GM18498 (cell line): ENCODE measurements at regions not wholly inside any gene's neighbourhood (a gene's known extent, or its start where the extent isn't known, plus 50 kb on each side); places are given as distances from the start of the nearest gene placed in this dataset.

Experiments used
- ATAC-seq: cut with Tn5 transposase; IDR thresholded peaks from one replicate; pipeline ENCODE4 v1.9.1; 2021; ENCODE audit warnings: mild to moderate bottlenecking, moderate library complexity; ENCODE audit not compliant: unreplicated experiment

DNA sequence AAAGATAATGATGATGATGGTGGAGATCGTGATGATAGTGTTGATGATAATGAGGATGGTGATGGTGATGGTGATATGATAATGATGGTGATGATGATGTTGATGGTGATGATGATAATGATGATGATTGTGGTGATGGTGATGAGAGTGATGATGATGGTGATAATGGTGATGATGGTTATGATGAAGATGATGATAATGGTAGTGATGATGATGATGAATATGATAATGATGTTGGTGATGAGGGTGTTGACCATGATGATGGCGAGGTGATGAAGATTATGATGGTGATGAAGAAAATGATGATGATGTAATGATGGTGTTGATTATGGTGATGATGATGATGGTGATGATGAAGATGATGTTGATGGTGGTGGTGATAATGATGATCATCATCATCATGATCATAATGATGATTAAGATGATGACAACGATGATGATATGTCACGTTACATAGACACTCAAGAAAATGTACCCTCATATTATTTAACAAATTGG, 1106.4 kb downstream of the NLGN4X start:
- no peak for ATAC-seq

DNA sequence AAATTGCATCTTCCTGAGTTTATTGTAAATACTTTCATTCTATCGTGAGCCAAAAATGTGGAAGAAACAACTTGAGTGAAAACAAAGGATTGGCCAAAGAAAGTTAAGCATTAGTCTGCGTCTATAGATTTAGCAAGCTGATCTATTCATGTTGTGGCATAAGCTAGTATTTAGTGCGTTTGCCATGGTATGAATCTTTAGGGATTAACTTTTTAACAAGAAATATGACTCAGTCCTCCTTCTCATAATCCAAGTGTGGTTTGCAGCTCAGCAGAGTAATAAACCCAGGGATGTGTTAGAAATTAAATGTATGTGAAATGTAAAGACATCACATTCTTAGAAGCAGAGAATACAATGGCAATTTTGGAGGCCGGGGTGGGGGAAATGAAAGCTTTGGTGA, 1110.9 kb downstream of the NLGN4X start:
- no peak for ATAC-seq

DNA sequence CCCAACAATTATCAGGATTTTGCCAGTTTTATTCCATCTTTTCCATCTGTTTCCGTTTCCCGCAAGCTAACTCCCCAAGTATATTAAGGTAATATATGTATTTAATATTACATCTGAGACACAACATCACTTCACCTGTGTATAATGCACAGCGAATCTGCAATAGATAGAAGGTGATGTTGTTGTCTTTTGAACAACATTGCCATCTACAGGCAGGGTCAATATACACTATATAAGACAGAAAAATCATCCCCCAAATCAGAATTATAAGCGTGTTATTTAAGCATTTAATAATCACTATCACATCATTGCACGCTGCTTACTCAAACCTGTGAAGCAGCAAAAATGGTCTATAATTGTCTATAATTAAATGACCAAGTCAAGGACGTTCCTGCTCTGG, 1115.5 kb downstream of the NLGN4X start:
- no peak for ATAC-seq

DNA sequence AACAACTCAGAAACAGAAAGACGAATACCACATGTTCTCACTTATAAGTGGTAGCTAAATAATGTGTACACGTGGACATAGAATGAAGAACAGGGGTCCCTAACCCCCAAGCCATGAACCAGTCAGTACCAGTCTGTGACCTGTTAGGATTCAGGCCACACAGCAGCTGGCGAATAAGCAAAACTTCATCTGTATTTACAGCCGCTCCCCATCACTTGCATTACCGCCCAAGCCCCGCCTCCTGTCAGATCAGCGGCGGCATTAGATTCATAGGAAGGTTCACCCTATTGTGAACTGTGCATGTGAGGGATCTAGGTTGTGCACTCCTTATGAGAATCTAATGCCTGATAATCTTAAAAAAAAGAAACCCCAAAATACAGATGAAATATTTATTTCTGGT, 1128.7 kb downstream of the NLGN4X start:
- ATAC-seq = no peak

DNA sequence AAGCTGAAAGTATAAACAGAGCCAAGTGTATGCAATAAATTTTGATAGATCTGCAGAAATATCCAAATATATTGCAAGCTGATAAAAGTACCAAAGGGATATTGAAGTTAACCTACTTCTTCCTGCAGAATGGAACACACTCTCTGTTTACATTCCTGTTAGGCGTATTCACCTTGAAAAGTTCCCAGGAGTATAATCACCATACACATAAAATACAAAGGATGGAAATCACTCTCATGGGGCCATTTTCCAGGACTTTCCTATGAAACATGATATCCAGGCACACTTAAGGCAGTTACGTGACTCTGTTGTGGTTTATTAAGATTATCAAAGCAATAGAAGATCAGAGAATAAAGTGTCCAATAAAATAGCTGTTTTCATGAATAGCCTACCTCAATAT, 1142.3 kb downstream of the NLGN4X start:
- ATAC-seq = no peak

DNA sequence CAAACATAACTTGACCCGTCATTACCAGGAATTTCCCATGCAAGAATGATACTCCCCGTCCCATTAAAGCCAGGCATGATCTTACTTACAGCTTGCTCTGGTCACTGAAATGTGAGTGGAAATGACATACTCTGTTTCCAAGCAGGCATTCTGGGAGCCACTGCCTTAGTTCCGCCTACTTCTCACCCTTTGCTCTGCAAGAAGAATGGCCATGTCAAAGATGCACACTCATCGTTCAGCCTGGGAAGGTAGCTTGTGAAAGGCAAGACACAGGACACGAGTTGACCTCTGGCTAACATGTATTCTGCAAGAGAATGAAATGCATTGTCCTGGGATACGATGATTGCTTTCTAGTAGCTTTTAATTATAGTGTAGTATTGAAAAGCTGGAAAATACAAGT, 1144.4 kb downstream of the NLGN4X start:
- no peak for ATAC-seq

DNA sequence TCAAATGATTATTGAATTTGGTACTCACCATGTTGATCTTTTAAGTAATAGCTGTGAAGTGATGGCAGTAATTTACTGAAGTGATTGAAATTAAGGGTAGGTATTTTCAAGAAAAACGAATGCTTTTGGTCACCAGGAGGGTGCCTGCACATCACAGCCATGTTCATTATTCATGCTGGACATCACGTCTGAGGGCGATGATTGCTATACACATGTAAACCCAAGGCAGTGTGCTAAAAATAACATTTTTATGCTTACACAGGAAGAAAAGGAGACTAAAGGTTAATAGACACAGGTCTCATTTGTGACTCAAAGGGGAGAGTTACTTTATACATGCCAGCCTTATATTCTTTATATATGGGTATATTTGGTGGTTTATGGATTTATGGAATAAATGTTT, 1146.0 kb downstream of the NLGN4X start:
- no peak for ATAC-seq

DNA sequence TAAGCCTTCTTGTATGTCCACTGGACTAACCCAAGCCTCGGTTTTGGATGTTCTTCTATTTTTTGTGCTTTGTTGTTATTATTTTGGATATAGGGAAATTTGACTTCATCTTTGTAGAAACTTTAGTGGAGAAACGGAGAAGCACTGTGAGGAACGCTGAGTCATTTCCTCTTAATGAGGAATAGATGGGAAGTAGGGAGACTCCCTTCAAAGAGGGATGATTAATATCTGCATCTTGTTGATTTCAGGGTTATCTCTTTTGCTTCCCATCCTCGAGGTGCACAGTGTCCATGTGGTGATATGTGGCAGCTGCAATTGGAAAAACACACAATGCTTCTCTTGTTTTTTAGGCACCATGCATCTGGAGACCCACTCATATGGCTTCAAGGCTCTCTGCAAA, 1147.9 kb downstream of the NLGN4X start:
- no peak for ATAC-seq

DNA sequence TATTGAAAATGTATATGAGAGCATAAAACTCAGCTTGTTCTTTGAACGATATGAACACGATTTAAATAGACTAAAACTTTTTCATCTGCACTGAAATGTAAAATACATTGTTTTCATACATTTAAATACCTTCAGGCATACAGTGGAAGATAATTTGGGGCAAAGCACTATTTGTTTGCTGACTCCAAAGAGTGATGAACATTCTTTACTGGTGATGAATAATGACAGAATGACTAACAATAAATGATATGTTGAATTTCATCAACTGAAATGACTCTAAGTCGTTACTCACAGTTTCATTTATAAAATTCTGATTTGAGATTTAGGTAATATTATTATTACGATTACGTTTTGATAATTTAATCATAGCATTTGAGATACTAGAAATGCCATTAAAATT, 1160.1 kb downstream of the NLGN4X start:
- ATAC-seq = no peak

DNA sequence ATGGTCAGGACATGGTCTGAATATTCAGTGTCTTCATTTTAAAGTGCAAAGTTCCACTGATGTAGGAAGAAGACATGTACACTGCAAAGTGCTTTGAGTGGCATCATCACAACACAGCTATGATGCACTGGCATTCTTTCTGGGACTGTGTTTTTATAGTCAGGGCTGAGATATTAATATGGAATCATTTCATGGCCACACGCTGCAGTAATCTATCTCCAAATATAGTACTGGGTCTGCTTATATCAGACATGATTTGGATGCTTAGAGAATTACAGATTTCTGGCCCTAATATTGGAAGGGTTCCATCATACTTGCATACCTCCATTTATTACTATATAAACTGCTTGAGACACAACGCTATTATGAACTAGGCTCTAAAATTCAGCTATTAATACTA, 1170.9 kb downstream of the NLGN4X start:
- no peak for ATAC-seq

DNA sequence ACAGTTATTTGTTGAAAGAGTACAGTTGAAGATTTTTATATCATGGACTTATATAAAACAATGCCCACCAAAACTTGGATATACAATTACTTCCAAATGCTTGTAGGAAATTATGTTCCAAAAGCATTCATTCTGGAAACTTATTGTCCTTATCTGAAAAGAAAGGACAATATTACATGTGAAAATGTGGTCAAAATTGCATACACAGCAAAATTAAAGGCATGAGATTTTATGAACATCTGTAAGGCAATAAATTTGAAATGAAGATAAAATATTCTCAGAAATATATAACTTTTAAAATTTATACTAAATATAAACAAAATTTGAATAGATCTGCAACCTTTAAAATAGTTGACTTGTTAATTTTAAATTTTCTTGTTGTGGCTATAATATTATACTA, 1173.8 kb downstream of the NLGN4X start:
- no peak for ATAC-seq

DNA sequence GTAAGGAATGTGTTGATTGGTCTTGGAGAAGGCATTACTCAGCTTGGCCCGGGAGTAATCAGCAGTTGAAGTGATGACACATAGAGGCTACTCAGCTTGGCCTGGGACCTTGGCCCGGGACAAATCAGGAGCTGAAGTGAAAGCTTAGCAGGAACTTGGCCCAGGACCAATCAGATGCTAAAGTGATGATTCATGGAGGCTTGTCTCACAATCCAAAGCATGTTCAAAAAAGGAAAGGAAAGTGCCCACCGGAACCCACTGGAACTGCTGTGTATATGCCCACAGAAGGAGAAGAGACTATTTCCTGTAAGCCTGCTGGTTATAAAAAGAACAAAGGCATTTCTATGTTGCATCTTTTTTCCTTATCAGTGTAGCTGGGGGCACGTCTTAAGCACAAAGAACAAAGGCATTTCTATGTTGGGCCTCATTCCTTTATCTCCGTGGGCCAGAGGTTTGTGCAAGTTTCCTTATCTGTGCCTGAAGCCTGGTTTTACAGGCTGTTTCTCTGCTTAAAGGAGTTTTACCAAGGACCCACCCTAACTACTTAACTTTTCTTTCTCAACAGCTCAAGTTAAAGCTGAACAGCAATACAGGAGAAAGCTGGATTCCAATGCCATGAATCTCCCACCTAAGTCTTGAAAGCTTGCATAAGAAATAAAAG, 1176.7 kb downstream of the NLGN4X start:
- no peak for ATAC-seq

DNA sequence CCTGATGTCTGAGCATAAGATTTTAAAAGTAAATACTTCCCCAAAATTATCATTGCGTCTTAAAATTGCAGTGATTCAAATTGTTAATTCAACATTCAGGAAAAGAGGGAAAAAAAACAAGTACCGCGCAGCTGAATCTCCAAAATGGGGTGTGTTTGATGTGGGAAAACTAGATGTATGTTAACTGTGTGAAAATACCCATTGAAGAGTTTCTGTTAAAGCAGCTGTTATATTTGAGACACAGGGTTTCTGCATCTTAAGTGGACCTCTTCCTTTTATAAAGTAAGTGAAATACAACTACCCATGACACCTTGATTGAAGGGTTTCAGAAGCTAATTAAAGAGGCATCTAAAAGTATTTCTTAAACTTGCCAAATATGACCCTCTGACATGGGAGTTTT, 1186.1 kb downstream of the NLGN4X start:
- no peak for ATAC-seq

DNA sequence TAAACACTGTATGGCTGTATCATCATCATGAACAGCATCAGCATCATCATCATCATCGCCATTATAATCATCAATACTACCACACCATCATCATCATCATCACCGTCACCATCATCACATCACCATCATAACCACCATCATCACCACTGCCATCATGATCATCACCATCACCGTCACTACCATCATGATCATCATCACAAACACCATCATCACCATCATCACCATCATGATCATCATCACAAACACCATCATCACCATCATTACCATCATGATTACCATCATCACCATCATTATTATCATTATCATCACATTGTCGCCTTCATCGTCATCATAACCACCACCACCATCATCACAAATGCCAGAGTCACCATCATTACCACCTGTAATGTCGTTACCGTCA, 1196.9 kb downstream of the NLGN4X start:
- ATAC-seq = no peak

DNA sequence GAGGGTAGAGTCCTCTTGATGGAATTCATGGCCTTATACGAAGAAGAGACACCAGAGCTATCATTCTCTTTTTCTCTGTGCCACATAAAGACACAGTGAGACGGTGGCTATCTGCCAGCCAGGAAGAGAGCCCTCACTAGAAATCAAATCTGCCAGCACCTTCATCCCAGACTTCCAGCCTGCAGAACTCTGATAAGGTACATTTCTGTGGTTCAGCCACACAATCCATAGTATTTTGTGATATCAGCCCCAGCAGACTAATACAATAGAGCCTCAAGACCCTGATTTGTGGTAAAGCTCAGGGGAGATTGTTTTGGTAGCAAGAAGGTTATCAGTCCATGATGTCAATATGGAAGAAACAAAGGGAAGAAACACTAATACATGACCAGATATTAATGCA, 1213.2 kb downstream of the NLGN4X start:
- no peak for ATAC-seq

DNA sequence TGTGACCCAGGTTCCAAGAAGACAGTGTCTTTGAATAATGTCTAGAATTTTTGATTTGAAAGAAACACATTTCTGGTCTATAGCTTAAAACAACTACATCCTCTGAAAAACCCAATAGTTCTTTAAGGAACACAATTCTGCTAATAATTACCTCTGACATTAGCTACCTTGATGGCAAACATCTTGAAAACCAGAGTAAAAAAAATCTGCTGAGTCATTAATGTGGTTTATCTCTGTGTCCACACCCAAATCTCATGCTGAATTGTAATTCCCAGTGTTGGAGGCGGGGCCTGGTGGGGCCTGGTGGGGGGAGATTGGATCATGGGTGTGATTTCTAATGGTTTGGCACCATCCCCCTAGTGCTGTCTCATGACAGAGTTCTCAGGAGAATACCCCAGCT, 1233.8 kb downstream of the NLGN4X start:
- no peak for ATAC-seq

DNA sequence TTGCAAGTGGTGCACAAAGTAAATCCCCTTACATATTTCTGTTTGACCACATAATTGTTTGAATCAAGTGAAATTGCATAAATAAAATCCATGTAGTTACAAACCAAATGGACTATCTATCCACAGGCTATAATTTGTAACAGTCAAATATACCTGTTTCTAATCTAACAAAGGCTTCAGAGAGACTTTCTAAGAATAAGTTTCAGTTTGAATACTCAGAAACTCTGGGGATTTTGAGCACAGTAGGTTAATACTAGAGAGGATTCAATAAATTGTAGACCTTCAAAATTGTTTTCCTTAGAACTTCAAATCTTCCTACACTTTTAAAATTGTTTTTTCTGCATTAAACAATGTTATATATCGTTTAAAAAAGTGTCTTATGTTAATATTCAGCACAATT, 1250.1 kb downstream of the NLGN4X start:
- ATAC-seq = no peak

DNA sequence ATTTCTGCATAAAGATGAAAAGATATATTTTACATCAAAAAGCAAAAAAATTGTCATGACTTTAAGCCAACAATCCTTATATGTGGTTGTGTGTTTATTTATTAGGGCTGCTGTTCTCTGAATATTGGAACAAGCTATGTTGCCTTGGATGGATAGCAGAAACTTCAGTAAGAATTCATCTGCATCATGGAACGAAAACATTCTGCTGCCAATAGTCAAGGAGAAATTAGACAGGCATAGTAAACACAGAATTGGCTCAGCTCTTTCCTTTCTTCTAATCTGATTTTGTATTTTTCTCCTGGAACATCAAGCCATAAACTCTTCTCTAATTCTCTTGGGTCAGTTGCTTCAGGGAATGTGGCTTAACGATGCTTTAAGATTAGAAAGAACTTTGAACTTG, 1257.0 kb downstream of the NLGN4X start:
- ATAC-seq = no peak

DNA sequence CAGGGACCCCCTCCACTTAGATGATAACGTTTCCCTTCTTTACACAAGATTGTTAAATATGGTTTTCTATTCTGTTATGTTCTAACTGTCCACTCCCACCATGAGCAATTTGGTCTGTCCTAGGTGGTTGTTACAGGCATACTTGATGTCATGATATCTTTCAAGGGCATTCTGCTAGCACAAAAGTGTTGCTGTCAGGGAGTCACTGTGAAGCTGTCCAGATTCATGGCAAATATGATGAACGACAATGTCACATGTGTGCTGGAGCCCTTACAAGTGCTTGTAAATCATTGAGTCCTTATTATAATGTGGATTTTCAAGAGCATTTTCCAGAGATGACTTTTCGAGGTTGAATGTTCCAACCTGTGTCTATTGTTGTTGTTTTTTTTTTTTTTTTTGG, 1250.7 kb upstream of the PRKX start:
- no peak for ATAC-seq

DNA sequence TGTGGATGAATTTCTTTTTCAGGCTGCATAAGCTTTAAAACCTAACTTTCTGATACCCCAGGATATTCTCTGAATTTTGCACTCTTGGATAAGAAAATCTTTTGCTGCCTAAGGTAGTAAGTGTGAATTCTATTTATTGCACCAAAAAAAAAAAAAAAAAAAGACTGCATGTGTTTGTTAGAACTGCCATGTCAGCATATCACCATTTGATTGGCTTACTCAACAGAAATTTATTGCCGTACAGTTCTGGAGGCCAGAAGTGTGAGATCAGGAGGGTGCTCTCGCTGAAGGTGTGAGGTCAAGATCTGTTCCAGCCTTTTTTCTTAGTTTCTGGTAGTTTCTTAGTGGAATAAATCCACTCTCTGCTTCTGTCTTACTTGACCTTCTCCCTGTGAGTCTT, 1250.0 kb upstream of the PRKX start:
- no peak for ATAC-seq

DNA sequence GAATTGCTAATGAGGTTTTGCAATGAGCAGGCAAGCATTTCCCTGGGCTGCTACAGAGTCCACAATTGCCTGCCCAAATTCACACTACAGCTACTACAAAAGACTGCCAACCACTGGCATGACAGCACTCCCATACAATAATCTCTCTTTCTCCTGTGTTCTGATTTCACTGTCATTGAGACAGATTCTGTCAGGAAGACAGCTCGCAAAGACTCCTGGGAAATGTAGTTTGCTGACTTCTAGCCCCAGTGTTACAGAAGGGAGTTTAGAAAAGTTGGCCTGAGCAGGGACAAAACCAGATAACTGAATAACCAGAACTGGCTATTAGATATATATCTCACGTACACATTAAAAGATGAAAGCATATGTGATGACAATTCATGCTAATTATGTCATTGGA, 1231.3 kb upstream of the PRKX start:
- ATAC-seq = no peak

DNA sequence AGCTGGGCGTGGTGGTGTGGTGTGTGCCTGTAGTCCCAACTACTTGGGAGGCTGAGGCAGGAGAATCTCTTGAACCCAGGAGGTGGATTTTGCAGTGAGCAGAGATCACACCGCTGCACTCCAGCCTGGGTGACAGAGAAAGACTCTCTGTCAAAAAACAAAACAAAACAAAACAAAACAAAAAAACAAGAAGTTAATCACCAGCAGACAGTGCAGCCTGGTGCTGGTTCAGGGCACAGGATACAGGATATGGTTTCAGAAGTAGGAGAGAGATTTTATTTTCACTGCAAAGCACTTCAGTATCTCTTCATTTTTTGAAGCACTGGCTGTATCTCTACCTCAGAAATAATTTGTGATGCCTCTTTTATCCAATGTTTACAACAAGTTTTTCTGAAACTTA, 1222.9 kb upstream of the PRKX start:
- ATAC-seq = no peak

DNA sequence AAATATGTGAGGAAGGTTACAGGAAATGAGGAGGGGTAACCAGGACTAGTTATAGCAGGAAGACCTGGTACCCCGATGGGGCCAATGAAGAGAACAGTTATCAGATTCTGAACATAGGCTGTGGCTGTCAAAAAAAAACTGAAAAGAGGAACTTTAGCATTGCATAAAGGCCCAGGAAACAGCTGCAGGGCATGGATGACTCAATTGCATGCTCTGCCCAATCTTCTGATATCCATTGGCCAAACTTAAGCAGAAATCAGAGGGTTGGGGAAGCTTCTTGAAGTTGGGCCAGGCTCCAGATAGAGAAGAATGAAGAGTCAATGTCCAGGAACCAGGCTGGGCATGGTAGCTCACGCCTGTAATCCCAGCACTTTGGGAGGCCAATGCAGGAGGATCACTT, 1222.4 kb upstream of the PRKX start:
- ATAC-seq = no peak
